Central memory CD8-positive, alpha-beta T cell (primary cell): ENCODE measurements at regions not wholly inside any gene's neighbourhood (a gene's known extent, or its start where the extent isn't known, plus 50 kb on each side); places are given as distances from the start of the nearest gene placed in this dataset.

Experiments used
- ATAC-seq: fragments of 150-1000 bp; cut with Tn5 transposase; replicated peaks from 2 replicates; pipeline ENCODE4 v1.10.0; 2022; ENCODE audit warnings: mild to moderate bottlenecking, moderate FRiP score, moderate number of reproducible peaks; ENCODE audit not compliant: poor library complexity, severe bottlenecking; ENCODE audit errors: extremely low read depth
- DNase-seq, 2 donors: peaks; one replicate each; pipeline ENCODE4 v3.0.0; 2021; ENCODE audit warnings: low spot score in 2 of 2
- H3K27ac Mint-ChIP-seq: one replicate; pipeline ENCODE4 v1.8.0; 2022; ENCODE audit warnings: low read depth, mild to moderate bottlenecking, moderate library complexity, mixed read lengths
- H3K27me3 Mint-ChIP-seq: one replicate; pipeline ENCODE4 v1.8.0; 2022; ENCODE audit warnings: mixed read lengths
- H3K36me3 Mint-ChIP-seq: one replicate; pipeline ENCODE4 v1.8.0; 2022; ENCODE audit warnings: mild to moderate bottlenecking, moderate library complexity, mixed read lengths; ENCODE audit not compliant: insufficient read depth
- H3K4me1 Mint-ChIP-seq: one replicate; pipeline ENCODE4 v1.8.0; 2022; ENCODE audit warnings: mixed read lengths
- H3K4me3 Mint-ChIP-seq: one replicate; pipeline ENCODE4 v1.8.0; 2022; ENCODE audit warnings: mild to moderate bottlenecking, moderate library complexity, mixed read lengths
- H3K9me3 Mint-ChIP-seq: one replicate; pipeline ENCODE4 v1.8.0; 2022; ENCODE audit warnings: mixed read lengths

DNA sequence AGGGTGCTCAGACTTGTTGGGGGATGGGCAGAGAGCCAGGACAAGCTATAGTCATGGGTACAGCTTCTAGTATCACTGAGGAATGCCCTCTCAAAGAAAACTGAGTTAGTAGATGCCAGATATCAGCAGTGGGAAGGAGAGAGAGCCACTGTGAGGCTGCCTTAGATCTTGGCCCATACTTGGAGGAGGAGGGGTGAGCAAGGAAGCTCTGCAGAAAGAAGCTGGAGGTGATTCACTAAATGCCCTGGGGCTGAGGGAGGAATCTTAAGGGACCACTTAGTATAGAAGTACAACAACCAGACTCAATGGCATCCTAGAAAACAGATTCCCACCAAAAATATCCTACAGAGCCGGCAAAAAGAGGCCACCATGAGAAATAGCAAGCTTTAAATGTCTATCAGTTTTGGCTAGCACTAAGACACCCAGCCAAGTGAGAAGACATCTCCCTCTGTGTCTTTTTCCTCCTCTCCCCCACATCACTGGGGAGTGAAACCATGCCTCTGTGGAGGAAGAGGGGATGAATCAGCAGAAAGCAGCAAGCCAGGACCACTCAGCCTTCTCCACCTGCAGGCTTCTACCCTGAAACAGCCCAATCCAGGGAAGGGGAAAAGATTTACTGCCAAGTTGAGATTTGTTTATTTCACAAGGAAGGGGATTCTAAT is 282.5 kb upstream of the STT3B start:
- Mint-ChIP-seq H3K4me1 (peaks cover 11% of the 10 kb centered on the region), H3K36me3 (peaks cover 2% of the 10 kb centered on the region), H3K4me3 (no peak overlapping the region), H3K27ac (no peak overlapping the region), H3K27me3 (no peaks in the 10 kb centered on the region), H3K9me3 (peaks cover 4% of the 10 kb centered on the region)
- ATAC-seq (no peak), DNase-seq (no peak)

DNA sequence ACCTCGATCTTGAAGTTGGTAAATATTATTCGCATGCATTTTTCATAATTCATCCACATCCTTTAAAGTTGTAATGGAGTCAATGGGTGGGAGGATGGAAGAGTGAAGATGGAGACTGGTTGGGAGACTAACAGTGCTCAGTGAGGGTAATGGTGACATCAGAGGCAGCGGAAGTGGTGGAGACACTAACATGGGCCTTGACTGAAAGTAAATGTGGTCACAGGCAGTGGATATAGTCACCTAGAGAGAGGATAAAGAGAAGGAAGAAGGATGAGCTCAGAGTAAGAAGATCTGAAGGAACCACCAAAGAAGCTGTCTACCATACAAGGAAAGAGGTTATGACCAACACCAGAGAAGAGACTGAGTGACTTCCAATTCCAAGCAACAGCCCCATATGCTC is 281.6 kb upstream of the STT3B start:
- ATAC-seq (no peak), DNase-seq (no peak)
- H3K4me3 Mint-ChIP-seq: no peak overlapping the region
- H3K27ac Mint-ChIP-seq: no peak overlapping the region
- peaks cover 4% of the 10 kb centered on the region for H3K9me3 Mint-ChIP-seq
- H3K36me3 Mint-ChIP-seq: peaks cover 2% of the 10 kb centered on the region
- peaks cover 11% of the 10 kb centered on the region for H3K4me1 Mint-ChIP-seq
- no peaks in the 10 kb centered on the region for H3K27me3 Mint-ChIP-seq

DNA sequence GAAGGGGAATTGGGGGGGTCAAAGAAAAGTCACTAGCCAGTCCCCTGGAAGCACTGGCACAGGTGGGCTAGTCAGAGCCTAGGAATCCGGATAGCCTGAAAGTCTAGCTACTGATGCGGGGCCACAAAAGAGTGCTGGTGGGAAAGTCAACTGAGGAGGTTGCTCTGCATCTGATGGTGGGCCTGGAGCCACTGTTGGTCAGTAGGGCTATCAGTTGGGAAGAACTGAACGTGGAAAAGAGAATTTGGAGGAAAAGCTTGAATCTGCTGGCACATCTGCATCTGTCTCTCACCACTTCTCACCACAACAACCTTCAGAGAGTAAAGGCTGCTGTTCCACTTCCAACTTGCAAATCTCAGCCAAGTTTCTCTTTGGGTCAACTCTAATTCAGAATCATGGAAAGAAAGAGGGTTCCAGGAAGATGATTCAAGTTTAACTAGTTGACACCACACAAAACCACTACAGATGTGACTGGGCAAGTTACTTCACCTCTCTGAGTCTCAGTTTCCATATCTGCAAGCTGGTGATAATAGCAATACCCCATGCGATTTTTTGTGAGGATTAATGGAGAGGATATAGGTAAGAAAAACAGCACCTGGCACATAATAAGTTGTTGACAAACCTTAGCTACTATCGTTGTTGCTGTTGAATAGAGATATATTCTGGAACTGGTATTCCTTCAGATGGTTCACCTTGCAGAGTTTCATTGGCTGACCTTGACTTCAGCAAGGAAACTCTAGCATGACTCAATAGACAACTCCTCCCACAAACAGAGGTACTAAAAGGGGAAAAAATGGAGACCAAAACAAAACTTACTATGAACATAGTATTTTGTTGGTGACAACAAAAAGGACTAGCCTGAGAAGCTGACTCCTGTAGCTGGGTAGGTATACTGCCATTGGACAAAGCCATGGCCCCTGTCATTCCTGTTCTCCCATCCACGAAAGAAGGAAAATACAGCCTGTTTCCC is 280.2 kb upstream of the STT3B start:
- Mint-ChIP-seq H3K9me3 (peaks cover 4% of the 10 kb centered on the region), H3K27me3 (no peaks in the 10 kb centered on the region), H3K36me3 (peaks cover 2% of the 10 kb centered on the region), H3K4me3 (no peak overlapping the region), H3K27ac (no peak overlapping the region), H3K4me1 (peaks cover 11% of the 10 kb centered on the region)
- no peak for ATAC-seq
- no peak for DNase-seq

DNA sequence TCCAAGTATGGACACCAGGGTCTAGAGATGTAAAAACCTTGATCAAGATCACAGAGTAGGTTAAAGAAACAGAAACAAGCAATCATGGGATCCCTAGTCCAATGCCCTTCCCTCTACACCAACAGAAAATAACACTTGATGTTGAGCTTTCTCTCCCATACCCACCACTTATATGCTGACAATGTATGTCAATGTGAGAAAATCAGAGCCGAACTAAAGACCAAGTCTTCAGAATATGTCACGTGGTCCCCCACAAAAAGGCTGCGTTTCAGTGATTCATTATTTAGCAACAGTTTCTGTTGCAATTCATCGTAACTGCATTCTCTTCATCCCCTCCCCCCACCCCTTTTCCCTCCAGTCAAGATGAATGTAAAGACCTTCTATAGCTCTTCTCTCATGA is 278.9 kb upstream of the STT3B start:
- DNase-seq (no peak), ATAC-seq (no peak)
- H3K27ac Mint-ChIP-seq: no peak overlapping the region
- H3K9me3 Mint-ChIP-seq: peaks cover 4% of the 10 kb centered on the region
- H3K4me3 Mint-ChIP-seq: no peak overlapping the region
- no peaks in the 10 kb centered on the region for H3K27me3 Mint-ChIP-seq
- H3K36me3 Mint-ChIP-seq: peaks cover 2% of the 10 kb centered on the region
- peaks cover 11% of the 10 kb centered on the region for H3K4me1 Mint-ChIP-seq

DNA sequence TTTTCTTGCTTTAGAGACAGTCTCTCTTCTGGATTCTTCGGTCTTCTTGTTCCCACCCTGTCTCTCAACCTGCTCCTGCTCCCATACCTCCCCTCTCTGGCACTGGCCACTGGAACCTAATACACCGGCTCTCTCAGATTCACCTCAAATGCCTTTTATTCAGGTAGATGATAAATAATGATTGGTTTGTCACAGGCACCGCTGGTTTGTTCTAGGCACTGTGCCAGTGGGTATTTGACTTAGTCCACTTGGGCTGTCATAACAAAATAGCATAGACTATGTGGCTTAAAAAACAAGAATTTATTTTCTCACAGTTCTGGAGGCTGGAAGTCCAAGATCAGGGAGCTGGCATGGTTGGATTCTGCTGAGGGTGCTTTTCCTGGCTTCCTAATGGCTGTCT is 278.2 kb upstream of the STT3B start:
- Mint-ChIP-seq H3K27me3 (no peaks in the 10 kb centered on the region), H3K9me3 (peaks cover 4% of the 10 kb centered on the region), H3K4me1 (peaks cover 10% of the 10 kb centered on the region), H3K36me3 (peaks cover under 1% of the 10 kb centered on the region), H3K4me3 (no peak overlapping the region), H3K27ac (no peak overlapping the region)
- no peak for DNase-seq
- ATAC-seq: no peak

DNA sequence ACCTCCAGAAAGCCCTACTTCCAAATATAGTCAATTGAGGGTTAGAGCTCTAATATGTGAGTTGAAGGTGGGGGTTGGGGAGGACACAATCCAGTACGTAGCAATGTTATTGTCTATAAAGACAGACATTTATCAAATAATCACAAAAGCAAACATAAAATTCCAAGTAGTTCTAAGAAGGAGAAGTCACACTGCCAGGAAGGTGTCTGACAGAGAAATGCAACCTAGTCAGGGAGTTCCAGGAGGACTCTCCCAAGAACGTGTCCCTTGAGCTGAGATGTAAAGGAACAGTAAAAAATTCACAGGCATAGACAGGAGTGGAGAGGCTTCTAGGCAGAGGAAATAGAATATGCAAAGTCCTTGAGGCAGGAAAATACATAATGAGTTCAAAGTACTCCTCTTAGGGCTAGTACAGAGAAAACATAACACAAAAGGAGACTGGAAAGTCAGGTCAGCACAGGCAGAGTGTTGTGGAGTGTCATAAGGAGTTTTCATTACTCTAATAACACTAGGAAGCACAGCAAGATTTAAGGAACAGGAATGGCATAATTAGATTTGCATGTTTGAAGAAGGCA is 277.6 kb upstream of the STT3B start:
- Mint-ChIP-seq H3K4me1 (peaks cover 5% of the 10 kb centered on the region), H3K36me3 (no peaks in the 10 kb centered on the region), H3K9me3 (peaks cover 4% of the 10 kb centered on the region), H3K27me3 (no peaks in the 10 kb centered on the region), H3K27ac (no peak overlapping the region), H3K4me3 (no peak overlapping the region)
- DNase-seq (no peak), ATAC-seq (no peak)

DNA sequence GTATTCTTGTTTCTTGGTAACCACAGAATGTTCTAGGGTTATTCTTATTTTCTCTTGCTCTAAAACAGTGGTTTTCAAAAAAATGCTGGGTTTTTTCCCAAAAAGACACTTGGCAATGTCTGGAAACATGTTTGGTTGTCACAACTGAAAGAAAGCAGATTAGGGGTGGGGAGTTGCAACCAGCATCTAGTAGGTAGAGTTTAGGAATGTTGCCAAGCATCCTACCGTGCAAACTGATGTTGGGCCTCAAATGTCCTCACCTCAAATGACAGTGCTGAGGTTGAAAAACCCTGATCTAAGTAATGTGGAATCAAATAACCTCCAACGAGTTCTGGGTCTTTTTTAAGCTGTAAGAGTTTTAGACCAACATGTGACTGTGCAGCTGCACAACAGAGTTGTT is 270.5 kb upstream of the STT3B start:
- no peak for DNase-seq

DNA sequence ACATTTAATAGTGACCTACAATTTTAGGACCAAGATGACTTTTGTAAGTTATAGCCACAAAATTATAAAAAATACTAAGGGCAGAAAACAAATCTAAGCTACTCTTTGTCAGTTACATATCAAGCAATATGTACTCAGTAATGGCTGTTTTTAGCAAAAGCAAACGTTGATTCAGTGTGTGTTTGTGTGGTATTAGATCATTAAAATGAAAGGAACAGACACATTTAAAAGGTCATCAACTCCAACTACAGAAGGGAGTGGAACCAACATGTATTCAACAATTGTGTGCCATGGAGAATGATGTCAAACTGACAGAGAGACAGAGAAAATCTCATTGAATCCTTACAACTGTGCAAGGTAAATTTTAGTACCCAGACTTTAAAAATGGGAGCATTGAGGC is 268.8 kb upstream of the STT3B start:
- H3K4me1 Mint-ChIP-seq: no peaks in the 10 kb centered on the region
- H3K36me3 Mint-ChIP-seq: peaks cover 2% of the 10 kb centered on the region
- H3K9me3 Mint-ChIP-seq: no peaks in the 10 kb centered on the region
- H3K4me3 Mint-ChIP-seq: no peak overlapping the region
- no peak for ATAC-seq
- no peak overlapping the region for H3K27ac Mint-ChIP-seq
- H3K27me3 Mint-ChIP-seq: no peaks in the 10 kb centered on the region
- no peak for DNase-seq

More for the DNA sequence above, 270.5 kb upstream of the STT3B start:
- Mint-ChIP-seq H3K27ac (no peak overlapping the region), H3K4me3 (no peak overlapping the region), H3K27me3 (no peaks in the 10 kb centered on the region), H3K9me3 (no peaks in the 10 kb centered on the region), H3K36me3 (peaks cover 2% of the 10 kb centered on the region), H3K4me1 (no peaks in the 10 kb centered on the region)
- no peak for ATAC-seq

DNA sequence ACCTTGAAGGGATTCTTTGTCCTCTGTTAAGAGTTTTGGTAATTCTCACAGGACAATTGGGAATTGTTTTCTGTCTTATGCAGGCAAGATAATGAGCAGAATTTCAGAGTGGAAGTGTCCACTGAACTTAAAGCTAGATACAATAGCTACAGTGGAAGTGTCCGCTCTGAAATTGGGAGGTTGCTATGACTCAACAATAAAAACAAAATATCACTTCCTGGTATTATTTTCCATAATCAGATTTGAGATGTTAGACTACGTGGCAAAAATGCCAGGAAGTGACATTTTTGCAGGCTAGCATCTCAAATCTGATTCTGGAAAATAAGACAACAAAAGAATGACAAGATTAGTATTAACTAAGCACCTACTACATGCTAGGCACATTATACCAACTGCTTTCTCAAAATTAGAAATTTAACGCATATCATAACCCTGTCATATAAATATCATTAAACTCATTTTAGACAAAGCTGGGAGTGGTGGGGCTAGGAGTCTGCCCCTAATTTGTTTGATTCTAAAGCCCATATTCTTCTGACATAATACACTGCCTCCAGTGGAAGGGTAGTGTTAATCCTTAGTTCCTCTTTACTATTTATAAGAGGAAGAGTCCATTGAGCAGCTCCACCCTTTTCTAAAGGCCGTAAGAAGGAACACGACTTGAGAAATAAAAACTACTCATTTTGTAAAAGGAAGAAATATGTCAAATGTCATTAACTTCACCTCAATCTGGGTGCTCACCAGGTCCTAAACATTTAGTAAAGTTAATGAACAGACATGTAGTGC is 266.9 kb upstream of the STT3B start:
- no peak for DNase-seq
- H3K9me3 Mint-ChIP-seq: no peaks in the 10 kb centered on the region
- no peak for ATAC-seq
- no peak overlapping the region for H3K27ac Mint-ChIP-seq
- H3K4me1 Mint-ChIP-seq: no peaks in the 10 kb centered on the region
- H3K4me3 Mint-ChIP-seq: no peak overlapping the region
- H3K27me3 Mint-ChIP-seq: no peaks in the 10 kb centered on the region
- H3K36me3 Mint-ChIP-seq: peaks cover 2% of the 10 kb centered on the region

DNA sequence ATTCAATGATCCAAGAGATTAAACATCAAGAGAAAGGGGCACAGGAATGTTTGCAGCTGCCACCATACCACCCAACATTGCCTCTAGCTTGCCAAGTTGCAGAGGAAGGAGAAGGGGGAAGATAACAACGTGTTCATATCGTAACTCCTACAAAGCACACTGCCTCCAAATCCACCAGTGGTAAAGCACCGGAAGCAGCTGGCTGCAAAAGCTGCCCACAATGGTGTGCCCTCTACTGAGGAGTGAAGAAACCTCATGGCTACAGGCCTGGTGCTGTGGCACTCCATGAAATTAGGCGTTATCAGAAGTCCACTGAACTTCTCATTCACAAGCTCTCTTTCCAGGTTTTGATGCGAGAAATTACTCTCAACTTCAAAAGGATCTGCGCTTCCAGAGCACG is 263.9 kb upstream of the STT3B start:
- peaks cover 12% of the 10 kb centered on the region for H3K27me3 Mint-ChIP-seq
- H3K4me3 Mint-ChIP-seq: no peak overlapping the region
- DNase-seq (no peak), ATAC-seq (peak; percentile 24)
- H3K27ac Mint-ChIP-seq: no peak overlapping the region
- H3K9me3 Mint-ChIP-seq: no peaks in the 10 kb centered on the region
- H3K4me1 Mint-ChIP-seq: no peaks in the 10 kb centered on the region
- peaks cover 1% of the 10 kb centered on the region for H3K36me3 Mint-ChIP-seq

DNA sequence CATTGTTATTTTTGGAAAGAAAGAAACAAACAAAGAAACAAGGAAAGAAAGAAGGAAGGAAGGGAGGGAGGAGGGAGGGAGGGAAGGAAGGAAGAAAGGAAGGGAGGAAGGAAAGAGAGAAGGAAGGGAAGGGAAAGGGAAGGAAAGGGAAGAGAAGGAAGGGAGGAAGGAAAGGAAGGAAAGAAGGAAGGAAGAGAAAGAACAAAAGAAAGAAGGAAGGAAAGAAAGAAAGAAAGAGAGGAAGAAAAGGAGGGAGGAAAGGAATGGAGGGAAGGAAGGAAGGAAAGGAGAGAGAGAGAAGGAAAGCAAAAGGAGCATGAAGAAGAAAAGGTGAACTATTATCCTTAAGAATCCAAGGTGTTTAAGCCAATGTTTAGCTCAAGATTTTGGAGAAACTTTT is 262.7 kb upstream of the STT3B start:
- no peak for ATAC-seq
- Mint-ChIP-seq H3K4me3 (no peak overlapping the region), H3K9me3 (no peaks in the 10 kb centered on the region), H3K4me1 (no peaks in the 10 kb centered on the region), H3K36me3 (no peaks in the 10 kb centered on the region), H3K27me3 (peaks cover 12% of the 10 kb centered on the region), H3K27ac (no peak overlapping the region)
- no peak for DNase-seq

DNA sequence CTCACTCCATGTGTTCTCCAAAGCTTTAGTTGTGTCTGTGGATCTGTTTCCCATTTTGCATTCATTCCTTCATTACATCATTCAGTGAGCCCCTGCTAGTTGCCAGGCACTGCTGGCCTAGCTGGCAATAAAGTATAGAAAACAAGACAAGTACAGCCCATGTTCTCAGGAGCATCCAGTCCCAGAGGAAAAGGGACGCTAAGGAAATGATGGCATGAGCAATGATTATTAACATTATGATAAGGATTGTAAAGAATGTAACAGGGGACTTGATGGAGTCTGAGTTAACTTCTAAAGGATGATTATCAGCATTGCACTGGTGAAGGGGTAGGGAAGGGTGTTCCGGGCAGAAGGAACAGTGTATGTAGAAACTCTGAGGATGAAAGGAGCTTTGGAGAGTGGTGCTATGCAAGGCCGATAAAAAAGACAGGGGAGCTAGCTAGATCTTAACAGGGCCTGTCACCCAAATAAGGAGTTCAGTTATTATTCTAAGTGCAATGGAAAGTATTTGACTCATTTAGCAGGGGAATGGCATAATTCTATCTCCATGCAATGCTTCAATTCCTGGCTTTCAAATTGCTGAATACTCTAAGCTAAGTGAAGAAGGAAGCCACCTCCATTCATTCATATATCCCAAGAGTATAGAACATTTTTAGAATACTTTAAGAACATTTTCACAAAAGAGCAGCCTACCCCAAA is 258.2 kb upstream of the STT3B start:
- Mint-ChIP-seq H3K9me3 (no peaks in the 10 kb centered on the region), H3K27ac (no peak overlapping the region), H3K36me3 (peaks cover 2% of the 10 kb centered on the region), H3K27me3 (peaks cover 12% of the 10 kb centered on the region), H3K4me3 (no peak overlapping the region), H3K4me1 (peaks cover 8% of the 10 kb centered on the region)
- ATAC-seq (no peak), DNase-seq (no peak)
